ENCODE measurements at regions not wholly inside any gene's neighbourhood (a gene's known extent, or its start where the extent isn't known, plus 50 kb on each side); places are given as distances from the start of the nearest gene placed in this dataset.

DNA sequence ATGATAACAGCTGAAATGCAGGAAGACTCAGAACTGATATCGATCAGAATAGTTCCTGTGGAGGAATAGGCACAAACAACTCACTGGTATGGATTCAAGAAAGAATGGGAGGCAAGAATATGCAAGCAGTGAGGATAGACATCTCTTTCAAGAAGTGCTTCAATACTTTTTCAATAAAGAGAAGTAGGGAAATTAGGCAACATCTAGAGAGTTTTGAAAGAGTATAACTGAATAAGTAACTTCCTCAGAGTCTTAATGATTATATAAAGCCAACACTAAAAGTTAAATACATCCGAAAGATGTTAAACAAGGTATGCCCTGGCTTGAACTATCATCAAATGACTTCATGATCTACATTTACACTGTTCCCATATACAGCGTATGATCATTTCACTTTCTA lies 1443.0 kb downstream of the PCDH7 start:
- TF ChIP-seq, protein P1, sequence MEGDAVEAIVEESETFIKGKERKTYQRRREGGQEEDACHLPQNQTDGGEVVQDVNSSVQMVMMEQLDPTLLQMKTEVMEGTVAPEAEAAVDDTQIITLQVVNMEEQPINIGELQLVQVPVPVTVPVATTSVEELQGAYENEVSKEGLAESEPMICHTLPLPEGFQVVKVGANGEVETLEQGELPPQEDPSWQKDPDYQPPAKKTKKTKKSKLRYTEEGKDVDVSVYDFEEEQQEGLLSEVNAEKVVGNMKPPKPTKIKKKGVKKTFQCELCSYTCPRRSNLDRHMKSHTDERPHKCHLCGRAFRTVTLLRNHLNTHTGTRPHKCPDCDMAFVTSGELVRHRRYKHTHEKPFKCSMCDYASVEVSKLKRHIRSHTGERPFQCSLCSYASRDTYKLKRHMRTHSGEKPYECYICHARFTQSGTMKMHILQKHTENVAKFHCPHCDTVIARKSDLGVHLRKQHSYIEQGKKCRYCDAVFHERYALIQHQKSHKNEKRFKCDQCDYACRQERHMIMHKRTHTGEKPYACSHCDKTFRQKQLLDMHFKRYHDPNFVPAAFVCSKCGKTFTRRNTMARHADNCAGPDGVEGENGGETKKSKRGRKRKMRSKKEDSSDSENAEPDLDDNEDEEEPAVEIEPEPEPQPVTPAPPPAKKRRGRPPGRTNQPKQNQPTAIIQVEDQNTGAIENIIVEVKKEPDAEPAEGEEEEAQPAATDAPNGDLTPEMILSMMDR (IDR thresholded peaks at IDR 0.05), result no peak
- TF ChIP-seq REST (IDR thresholded peaks at IDR 0.05; ENCODE audit: insufficient read depth in 1 of 2, low read depth in 2 of 2, low read length in 1 of 2) (no peak), POLR2AphosphoS5 (IDR thresholded peaks at IDR 0.05; ENCODE audit: low read depth, low read length) (no peak), SIN3A (IDR thresholded peaks at IDR 0.05; ENCODE audit: borderline replicate concordance, insufficient read depth, low read depth, low read length) (no peak), TCF7L2 (IDR thresholded peaks at IDR 0.05; ENCODE audit: low read depth, low read length) (no peak)

Data from Panc1 (cell line).